GM03348 (cell line): ENCODE measurements at regions not wholly inside any gene's neighbourhood (a gene's known extent, or its start where the extent isn't known, plus 50 kb on each side); places are given as distances from the start of the nearest gene placed in this dataset.

ENCODE experiments used
- DNase-seq: peaks from one replicate; pipeline ENCODE4 v3.0.0; 2012; ENCODE audit warnings: low spot score

- DNase-seq = no peak
These were observed 310.9 kb upstream of the KCNJ16 start for GRCh38 chr17:69764146-69764545.

- DNase-seq = no peak
These were observed 306.0 kb upstream of the KCNJ16 start for GRCh38 chr17:69769050-69769449.

DNA sequence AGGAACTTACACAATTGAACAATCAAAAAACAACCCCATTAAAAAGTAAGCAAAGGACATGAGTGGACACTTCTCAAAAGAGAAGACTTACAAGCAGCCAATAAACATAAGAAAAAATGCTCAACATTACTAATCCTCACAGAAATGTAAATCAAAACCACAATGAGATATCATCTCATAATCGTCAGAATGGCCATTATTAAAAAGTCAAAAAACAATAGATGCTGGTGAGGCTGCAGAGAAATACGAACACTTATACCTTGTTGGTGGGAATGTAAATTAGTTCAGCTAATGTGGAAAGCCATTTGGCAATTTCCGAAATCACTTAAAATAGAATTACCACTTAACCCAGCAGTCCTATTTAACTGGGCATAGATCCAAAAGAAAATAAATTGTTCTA, 301.9 kb upstream of the KCNJ16 start:
- DNase-seq = no peak

GRCh38 chr17:69779378-69780214, 295.4 kb upstream of the KCNJ16 start:
- DNase-seq = no peak

DNA sequence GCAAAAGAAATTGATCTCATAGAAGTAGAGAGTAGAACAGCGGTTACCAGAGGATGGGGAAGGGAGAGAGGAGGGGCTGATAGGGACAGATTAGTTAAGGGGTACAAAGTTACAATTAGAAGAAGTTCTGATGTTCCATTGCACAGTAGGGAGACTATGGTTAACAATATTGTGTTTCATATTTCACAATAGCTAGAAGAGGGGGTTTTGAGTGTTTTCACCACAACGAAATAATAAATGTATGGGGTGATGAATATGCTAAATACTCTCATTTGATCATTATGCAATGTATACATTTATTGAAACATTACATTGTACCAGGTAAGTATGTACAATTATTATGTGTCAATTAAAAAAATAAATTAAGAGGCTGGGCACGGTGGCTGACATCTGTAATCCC, 291.2 kb upstream of the KCNJ16 start:
- no peak for DNase-seq

GRCh38 chr17:69788957-69789356, 286.1 kb upstream of the KCNJ16 start:
- no peak for DNase-seq

DNA sequence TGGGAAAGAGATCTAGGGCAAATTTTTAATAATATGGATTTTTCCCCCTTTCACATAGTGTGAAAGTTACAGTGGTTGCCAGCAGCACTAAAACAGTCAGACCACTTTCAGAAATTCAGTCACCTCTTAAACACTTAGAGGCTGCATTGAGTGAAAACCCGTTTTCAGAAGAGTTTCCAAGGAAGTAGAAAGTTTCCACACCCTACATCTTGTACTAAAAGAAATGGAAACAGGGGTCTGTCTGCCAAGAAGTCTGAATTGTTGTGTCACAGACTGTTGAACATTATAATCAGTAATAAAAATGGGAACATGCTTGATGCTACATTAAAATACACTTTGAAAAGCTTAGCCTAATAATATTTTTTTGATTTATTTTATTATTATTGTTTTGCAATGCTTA, 278.9 kb upstream of the KCNJ16 start:
- DNase-seq = no peak

- no peak for DNase-seq
These were observed 274.2 kb upstream of the KCNJ16 start for GRCh38 chr17:69800870-69801269.

DNA sequence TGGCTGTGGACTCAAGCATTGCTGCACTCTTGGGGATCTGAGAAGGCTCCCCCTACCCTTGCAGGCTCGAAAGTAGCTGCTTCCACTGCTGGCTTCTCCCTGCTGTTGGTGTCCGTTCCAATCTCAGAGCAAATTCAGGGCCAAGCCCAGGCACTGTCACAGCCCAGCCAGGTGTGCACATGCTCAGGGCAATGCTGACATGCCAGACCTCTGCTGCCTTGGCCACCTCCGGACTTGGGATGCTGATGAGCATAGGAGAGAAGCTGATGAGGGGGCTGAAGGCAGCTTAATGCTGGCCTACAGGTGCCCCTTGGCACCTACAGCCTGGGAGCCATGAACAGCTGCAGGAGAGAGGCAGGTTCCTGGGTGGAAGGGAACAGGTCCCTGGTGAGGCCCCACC, 273.7 kb upstream of the KCNJ16 start:
- DNase-seq = no peak

DNA sequence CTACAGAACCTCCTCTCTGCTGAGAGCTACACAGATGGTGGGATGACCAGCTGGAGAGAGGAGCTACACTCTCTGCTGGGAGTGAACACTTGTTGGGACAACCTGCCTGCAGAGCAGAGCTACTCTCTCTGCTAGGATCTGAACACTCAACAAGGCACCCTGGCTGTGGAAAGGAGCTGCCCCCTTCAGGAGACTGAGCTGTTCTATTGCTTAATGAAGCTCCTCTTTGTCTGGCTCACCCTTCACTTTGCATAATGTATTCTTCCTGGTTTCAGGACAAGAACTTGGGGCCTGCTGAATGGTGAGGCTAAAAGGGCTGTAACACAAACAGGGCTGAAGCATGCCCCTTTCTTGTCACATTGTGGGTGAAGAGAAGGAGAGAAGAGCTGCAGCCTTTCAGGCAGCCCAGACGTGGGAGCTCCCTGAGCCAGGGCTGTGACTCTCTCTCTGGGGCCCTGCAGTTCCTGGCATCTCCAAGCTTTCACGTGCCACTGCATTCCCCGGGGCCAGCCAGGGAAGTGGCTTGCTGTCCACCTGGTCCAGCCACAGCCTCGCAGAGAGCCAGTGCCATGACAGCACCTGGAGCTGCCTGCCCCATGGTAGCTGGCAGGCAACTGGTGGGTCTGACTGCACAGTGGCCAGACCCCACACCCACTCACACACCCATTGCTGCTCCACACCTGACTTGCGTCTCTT, 272.8 kb upstream of the KCNJ16 start:
- DNase-seq = no peak

DNA sequence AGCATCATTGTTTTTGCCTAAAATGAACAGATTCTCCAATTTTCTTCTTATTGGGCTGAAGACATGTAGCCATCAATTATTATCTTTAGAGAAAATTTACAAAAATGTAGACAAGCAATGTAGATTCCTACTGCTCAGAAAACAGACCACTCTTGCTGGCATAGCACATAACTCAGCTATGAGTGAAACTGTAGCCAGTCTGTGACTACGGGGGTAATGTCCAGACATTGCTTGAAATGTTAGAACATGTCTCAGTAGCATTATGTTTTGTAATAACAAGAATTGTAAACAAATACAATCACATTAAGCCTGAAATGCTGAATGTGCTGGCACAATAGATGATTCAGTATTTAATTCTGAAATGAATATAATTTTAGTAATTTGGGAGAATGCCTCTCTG, 265.7 kb upstream of the KCNJ16 start:
- DNase-seq = peak; percentile 9

DNA sequence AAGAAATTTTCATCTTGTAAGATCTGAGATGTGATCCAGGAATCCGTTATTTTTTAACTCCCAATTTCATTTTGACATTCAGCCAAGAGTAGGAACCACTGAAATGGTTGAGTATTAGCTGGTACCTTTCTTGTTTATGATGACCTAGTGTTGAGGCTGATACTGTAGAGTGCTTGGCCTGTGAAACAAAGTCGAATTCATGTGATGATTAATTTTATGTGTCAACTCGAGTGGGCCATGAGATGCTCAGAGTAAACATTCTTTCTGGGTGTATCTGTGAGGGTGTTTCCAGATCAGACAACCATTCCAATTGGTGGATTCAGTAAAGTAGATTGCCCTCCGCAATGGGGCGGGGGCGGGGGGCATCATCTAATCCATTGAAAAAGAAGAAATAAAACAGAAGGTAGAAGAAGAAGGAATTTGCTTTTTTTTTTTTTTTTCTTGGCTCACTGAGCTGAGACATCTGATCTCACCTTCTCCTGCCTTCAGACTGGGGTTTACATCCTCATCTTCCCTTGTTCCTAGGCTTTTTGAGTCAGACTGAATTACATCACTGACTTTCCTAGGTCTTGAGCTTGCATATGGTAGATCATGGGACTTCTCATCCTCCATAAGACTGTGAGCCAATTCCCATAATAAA, 264.6 kb upstream of the KCNJ16 start:
- no peak for DNase-seq

GRCh38 chr17:69812240-69812837, 262.7 kb upstream of the KCNJ16 start:
- no peak for DNase-seq

DNA sequence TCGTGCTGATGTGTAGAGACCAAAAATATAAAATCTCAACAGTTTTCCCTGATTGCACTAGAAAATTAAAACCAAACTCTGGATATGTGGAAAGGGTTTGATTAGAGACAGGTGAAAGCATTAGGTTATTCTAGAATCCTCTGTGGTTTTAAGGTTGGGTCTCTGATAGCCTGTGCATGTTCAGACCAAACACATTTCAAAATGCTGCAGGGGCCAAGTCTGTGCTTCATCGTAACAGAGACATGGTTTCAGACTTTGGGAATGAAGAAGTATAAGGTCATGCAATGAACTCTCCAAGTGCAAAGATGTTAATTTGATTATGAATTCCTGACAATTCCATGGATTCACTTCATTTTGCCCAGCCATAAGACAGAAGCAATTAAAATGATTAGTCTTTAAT, 261.0 kb upstream of the KCNJ16 start:
- no peak for DNase-seq

DNA sequence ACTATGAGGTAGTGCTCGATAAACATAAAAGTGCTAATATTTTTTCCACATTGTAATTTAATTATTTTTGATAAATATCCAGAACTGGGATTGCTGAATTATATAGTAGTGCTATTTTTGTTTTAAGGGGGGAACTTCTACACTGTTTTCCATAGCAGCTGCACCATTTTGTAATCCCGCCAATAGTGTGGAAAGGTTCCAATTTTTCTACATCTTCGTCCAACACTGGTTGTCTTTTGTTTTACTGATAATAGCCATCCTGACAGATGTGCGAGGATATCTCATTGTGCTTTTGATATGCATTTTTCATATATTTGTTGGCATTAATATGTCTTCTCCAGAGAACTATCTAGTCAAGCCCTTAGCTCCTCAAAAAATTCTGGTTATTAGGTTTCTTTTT, 259.6 kb upstream of the KCNJ16 start:
- no peak for DNase-seq

GRCh38 chr17:69818467-69818866, 256.6 kb upstream of the KCNJ16 start:
- no peak for DNase-seq

DNA sequence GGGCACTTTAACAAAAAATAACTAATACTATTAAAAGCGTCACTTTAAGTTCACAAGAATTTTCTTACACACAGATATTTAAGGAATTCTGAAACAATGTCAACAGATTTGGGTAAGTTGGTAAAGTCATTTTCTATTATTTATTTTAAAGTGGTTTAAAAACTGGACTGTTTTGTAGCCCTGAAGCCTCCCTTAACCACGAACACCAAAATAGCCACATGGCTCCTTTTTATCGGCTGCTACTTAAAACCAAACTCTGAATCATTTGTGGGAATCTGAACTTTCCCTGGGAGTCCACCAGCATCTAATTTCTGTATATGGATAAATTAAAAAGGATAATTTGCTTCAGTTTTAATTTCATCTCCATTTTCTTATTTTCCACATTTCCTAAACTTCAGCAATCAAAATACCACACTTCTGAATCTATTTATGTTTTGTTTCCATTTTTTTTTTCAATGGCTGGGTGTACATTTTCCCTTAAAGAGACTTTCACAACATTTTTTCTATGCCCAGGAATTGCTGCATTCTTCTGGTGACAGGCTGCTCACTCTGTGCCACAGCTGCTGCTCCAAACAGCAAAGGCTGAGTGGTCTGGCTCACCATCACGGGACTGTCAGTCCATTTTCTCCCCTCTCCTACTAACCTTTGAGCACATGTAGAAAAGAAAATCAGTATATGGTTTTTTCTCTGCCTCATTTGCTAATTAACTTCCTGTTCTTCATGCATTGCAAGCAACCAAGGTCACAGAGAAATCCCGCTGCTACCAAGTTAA, 255.5 kb upstream of the KCNJ16 start:
- DNase-seq = peak; percentile 36

GRCh38 chr17:69820876-69821473, 254.1 kb upstream of the KCNJ16 start:
- no peak for DNase-seq

GRCh38 chr17:69822314-69822875, 252.6 kb upstream of the KCNJ16 start:
- no peak for DNase-seq

DNA sequence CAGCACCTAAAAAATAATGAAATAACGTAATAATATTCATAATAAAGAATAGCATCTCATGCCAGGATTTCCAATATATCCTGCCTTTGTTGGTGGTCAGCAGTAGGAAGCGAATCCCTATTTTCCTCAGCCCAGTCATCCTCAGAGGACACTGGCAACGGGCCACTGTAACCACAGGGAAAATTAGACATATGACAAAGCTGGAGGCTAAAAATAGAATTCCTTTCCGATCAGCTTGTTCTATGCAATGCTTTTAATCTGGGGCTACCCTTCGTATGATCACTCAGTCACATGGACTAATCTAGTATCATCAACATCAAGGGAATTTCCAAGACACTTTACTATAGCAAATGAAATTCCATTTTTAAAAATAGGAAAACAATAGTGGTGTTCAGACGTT, 246.9 kb upstream of the KCNJ16 start:
- DNase-seq = peak; percentile 40

DNA sequence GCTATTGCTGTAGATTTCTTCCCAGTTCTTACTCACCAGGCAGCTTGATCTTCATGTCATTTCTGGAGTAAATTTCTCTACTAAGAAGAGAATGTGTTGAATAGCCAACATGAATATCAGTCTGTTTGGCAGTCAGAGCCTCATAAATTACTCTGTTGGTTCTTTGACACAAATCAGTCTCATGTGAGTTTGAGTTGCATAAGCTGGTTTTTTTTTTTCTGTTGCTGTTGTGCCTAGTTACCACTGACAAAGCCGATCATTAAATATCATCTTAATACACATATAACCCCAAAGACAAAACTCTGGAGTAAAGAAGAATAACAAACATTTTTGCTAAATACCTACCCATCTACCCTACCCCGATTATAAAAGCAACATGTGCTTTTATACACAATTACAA, 240.5 kb upstream of the KCNJ16 start:
- no peak for DNase-seq
